GM21367 (cell line): ENCODE measurements at regions not wholly inside any gene's neighbourhood (a gene's known extent, or its start where the extent isn't known, plus 50 kb on each side); places are given as distances from the start of the nearest gene placed in this dataset.

Source experiments
- ATAC-seq: cut with Tn5 transposase; IDR thresholded peaks from one replicate; pipeline ENCODE4 v1.9.1; 2021; ENCODE audit not compliant: unreplicated experiment

GRCh38 chr7:31398815-31399214 lies 58.3 kb upstream of the NEUROD6 start:
- ATAC-seq, result no peak

- ATAC-seq, result no peak
Observed at GRCh38 chr7:31407178-31407676, 66.7 kb upstream of the NEUROD6 start.

GRCh38 chr7:31408140-31408729 lies 67.7 kb upstream of the NEUROD6 start:
- ATAC-seq, result no peak

GRCh38 chr7:31410265-31410664 lies 69.7 kb upstream of the NEUROD6 start:
- no peak for ATAC-seq

- ATAC-seq, result no peak
Observed at GRCh38 chr7:31411416-31411815, 70.9 kb upstream of the NEUROD6 start.

- no peak for ATAC-seq
Observed at GRCh38 chr7:31413766-31414165, 73.2 kb upstream of the NEUROD6 start.

GRCh38 chr7:31416381-31416870 lies 75.9 kb upstream of the NEUROD6 start:
- no peak for ATAC-seq

GRCh38 chr7:31418928-31419327 lies 78.4 kb upstream of the NEUROD6 start:
- no peak for ATAC-seq

GRCh38 chr7:31419505-31420055 lies 79.1 kb upstream of the NEUROD6 start:
- no peak for ATAC-seq

- ATAC-seq, result no peak
Observed at GRCh38 chr7:31420948-31421347, 80.4 kb upstream of the NEUROD6 start.

GRCh38 chr7:31421607-31422006 lies 81.1 kb upstream of the NEUROD6 start:
- no peak for ATAC-seq

GRCh38 chr7:31423994-31424393 lies 83.5 kb upstream of the NEUROD6 start:
- no peak for ATAC-seq

- no peak for ATAC-seq
Observed at GRCh38 chr7:31432176-31432575, 81.7 kb upstream of the ITPRID1 start.

GRCh38 chr7:31432836-31433340 lies 81.0 kb upstream of the ITPRID1 start:
- ATAC-seq, result no peak

- ATAC-seq, result no peak
Observed at GRCh38 chr7:31437250-31437865, 76.5 kb upstream of the ITPRID1 start.

- no peak for ATAC-seq
Observed at GRCh38 chr7:31439165-31439564, 74.7 kb upstream of the ITPRID1 start.

- no peak for ATAC-seq
Observed at GRCh38 chr7:31440511-31440910, 73.4 kb upstream of the ITPRID1 start.

- no peak for ATAC-seq
Observed at GRCh38 chr7:31442626-31443025, 71.3 kb upstream of the ITPRID1 start.

GRCh38 chr7:31443457-31443856 lies 70.4 kb upstream of the ITPRID1 start:
- ATAC-seq, result peak; percentile 91

- no peak for ATAC-seq
Observed at GRCh38 chr7:31444196-31444595, 69.7 kb upstream of the ITPRID1 start.

- no peak for ATAC-seq
Observed at GRCh38 chr7:31445686-31446355, 68.1 kb upstream of the ITPRID1 start.

GRCh38 chr7:31448649-31449048 lies 65.2 kb upstream of the ITPRID1 start:
- no peak for ATAC-seq
